ENCODE measurements at regions not wholly inside any gene's neighbourhood (a gene's known extent, or its start where the extent isn't known, plus 50 kb on each side); places are given as distances from the start of the nearest gene placed in this dataset.

DNA sequence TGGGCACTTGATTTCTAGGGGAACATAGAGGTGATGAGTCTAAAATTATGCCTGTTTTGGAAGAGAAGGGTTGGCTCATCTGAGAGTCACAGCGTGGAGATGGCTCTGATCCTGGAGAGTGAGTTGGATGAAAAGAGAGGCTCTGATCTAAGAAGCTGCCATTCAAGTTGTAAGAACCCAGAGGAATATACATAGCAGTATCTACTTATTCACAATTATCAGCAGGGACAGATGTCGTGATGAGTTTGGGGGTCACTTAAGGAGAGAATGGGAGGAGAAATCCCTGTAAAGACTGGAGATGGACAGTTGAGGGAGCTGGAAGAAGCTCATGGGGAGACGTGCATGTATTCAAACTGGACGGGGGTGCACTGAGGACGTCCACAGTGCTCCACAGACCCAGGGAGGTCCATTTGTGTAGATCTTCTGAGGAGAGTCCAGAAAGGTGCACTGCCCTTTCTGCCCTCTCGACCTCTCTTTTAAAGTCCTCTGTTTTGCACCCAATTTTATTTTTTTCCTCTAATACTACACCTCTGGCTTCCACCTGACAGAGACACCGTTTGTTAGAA, 124.7 kb upstream of the SSTR4 start:
- Histone ChIP-seq H3K79me1 (ENCODE audit: insufficient read depth, low read depth, low read length, poor library complexity, severe bottlenecking) (no peaks in the 10 kb centered on the region), H3K23me2 (ENCODE audit: insufficient read length, low read depth, low read length, poor library complexity, severe bottlenecking) (no peaks in the 10 kb centered on the region), H3K4me1 (ENCODE audit: insufficient read depth, low read length) (no peaks in the 10 kb centered on the region), H3K4ac (ENCODE audit: low read depth, low read length) (no peak overlapping the region), H4K8ac (replicated peaks; ENCODE audit: insufficient read length, low read depth, low read length) (no peak overlapping the region), H3K9ac (ENCODE audit: extremely low read depth, insufficient read length, low read length) (no peak overlapping the region), H3K27ac (ENCODE audit: insufficient read length, low read depth, low read length) (no peak overlapping the region), H3K18ac (ENCODE audit: insufficient read length, low read depth, low read length) (no peak overlapping the region), H3K14ac (ENCODE audit: insufficient read depth, low read length) (no peak overlapping the region), H3T11ph (ENCODE audit: low read length) (no peak overlapping the region), H2AK5ac (ENCODE audit: insufficient read length, low read length) (no peak overlapping the region), H2BK120ac (ENCODE audit: low read depth, low read length, poor library complexity, severe bottlenecking) (no peak overlapping the region), H4K91ac (ENCODE audit: insufficient read length, low read depth, low read length) (no peak overlapping the region), H3K23ac (ENCODE audit: insufficient read length, low read depth, low read length) (no peak overlapping the region), H3K4me2 (ENCODE audit: insufficient read depth, insufficient read length, low read length) (no peak overlapping the region), H2BK15ac (ENCODE audit: low read depth, low read length) (no peak overlapping the region), H2AFZ (ENCODE audit: low read length) (no peak overlapping the region), H3K79me2 (ENCODE audit: insufficient read depth, low read length) (no peaks in the 10 kb centered on the region), H3K9me3 (ENCODE audit: control insufficient read depth, low read depth, low read length) (no peaks in the 10 kb centered on the region), H3K27me3 (ENCODE audit: insufficient read depth, low read length) (no peaks in the 10 kb centered on the region), H4K5ac (ENCODE audit: insufficient read length, low read depth, low read length) (no peak overlapping the region), H2BK20ac (ENCODE audit: low read depth, low read length, poor library complexity, severe bottlenecking) (no peak overlapping the region), H3K56ac (ENCODE audit: insufficient read length, low read depth, low read length) (no peak overlapping the region), H2BK12ac (ENCODE audit: insufficient read length, low read depth, low read length) (no peak overlapping the region), H4K20me1 (ENCODE audit: control insufficient read depth, insufficient read depth, insufficient read length) (no peaks in the 10 kb centered on the region), H2BK5ac (ENCODE audit: insufficient read length, low read length) (no peak overlapping the region)
- Mint-ChIP-seq H3K27ac (no peak overlapping the region), H3K4me3 (no peak overlapping the region), H3K4me1 (peaks cover 3 to 5% of the 10 kb centered on the region in 2 experiments; a peak in 2 of 4 replicates), H3K27me3 (ENCODE audit: low read depth) (peaks cover 3% of the 10 kb centered on the region), H3K36me3 (ENCODE audit: insufficient read depth in 1 of 3, low read depth in 3 of 3) (no peaks in the 10 kb centered on the region), H3K9me3 (peaks cover 8 to 13% of the 10 kb centered on the region in 2 experiments; a peak in 4 of 5 replicates)
- DNase-seq = no peak
- TF ChIP-seq, protein P1, sequence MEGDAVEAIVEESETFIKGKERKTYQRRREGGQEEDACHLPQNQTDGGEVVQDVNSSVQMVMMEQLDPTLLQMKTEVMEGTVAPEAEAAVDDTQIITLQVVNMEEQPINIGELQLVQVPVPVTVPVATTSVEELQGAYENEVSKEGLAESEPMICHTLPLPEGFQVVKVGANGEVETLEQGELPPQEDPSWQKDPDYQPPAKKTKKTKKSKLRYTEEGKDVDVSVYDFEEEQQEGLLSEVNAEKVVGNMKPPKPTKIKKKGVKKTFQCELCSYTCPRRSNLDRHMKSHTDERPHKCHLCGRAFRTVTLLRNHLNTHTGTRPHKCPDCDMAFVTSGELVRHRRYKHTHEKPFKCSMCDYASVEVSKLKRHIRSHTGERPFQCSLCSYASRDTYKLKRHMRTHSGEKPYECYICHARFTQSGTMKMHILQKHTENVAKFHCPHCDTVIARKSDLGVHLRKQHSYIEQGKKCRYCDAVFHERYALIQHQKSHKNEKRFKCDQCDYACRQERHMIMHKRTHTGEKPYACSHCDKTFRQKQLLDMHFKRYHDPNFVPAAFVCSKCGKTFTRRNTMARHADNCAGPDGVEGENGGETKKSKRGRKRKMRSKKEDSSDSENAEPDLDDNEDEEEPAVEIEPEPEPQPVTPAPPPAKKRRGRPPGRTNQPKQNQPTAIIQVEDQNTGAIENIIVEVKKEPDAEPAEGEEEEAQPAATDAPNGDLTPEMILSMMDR (conservative IDR thresholded peaks at IDR 0.05) = no peak
- no CpG with 5 or more reads among the region's 7 CpGs for WGBS (ENCODE audit: extremely low coverage, insufficient read length, low lambda C conversion rate)
